C4-2B (cell line): ENCODE measurements at regions not wholly inside any gene's neighbourhood (a gene's known extent, or its start where the extent isn't known, plus 50 kb on each side); places are given as distances from the start of the nearest gene placed in this dataset.

Experiments used
- H3K27ac ChIP-seq: fragments of 450-650 bp; 2 replicates; pipeline ENCODE4 v1.5.1; 2017
- ZFX ChIP-seq: fragments of 450-650 bp; IDR thresholded peaks from 2 replicates; pipeline ENCODE4 v1.6.1; 2017
- TF ChIP-seq, protein P1 (sequence below): fragments of 450-650 bp; conservative IDR thresholded peaks from 2 replicates; pipeline ENCODE4 v1.5.1; 2017; ENCODE audit warnings: mild to moderate bottlenecking

DNA sequence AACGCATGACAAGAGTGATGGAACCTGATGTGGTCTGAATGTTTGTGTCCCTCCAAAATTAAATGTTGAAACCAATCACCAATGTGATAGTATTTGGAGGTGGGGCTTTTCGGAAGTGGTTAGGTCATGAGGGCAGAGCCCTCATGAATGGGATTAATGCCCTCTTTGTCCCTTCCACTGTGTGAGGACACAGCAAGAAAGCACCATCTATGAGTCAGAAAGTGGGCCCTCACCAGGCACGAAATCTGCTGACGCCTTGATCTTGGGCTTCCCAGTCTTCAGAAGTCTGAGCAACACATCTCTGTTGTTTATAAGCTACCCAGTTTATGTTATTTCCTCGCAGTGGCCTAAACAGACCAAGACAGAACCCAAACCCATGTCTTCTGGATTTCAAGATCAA lies 244.0 kb upstream of the JAG1 start:
- TF ChIP-seq, protein P1, sequence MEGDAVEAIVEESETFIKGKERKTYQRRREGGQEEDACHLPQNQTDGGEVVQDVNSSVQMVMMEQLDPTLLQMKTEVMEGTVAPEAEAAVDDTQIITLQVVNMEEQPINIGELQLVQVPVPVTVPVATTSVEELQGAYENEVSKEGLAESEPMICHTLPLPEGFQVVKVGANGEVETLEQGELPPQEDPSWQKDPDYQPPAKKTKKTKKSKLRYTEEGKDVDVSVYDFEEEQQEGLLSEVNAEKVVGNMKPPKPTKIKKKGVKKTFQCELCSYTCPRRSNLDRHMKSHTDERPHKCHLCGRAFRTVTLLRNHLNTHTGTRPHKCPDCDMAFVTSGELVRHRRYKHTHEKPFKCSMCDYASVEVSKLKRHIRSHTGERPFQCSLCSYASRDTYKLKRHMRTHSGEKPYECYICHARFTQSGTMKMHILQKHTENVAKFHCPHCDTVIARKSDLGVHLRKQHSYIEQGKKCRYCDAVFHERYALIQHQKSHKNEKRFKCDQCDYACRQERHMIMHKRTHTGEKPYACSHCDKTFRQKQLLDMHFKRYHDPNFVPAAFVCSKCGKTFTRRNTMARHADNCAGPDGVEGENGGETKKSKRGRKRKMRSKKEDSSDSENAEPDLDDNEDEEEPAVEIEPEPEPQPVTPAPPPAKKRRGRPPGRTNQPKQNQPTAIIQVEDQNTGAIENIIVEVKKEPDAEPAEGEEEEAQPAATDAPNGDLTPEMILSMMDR, result no peak
- no peak for TF ChIP-seq ZFX

DNA sequence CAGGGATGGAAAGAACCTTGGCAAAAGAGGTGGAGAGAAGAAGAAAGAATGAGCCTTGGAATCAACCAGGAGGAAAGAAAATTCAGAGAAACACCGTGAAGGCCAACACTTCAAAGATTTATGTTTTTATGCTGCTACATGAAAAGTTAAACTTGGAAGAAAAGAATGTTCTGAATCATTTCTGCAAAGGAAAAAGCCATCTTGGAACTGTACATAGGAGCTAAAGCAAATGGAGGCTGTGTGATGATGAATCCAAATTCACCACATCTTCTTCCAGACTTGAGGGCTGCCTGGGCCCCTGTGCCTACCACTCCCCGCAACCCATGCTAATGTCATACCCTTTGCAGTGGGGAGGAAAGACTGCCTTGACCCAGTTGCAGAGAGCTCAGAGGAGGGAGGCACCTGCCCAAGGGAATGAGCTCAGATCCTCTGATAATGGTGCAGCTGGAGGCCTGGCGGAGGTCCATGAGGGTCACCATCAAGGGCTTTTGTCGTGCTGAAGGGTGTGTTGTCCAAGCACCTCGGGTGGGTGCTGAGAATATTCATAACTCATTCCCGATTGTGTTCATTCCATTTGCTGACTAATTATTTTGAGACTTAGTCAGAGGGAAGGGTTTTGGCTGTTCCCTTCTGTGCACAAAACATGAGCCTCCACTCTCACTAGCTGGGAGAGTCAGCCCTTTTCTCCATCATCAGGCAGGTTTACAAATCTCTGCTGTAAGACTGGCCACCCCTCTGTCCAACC lies 245.8 kb upstream of the JAG1 start:
- H3K27ac ChIP-seq, result no peak overlapping the region
- TF ChIP-seq, protein P1, result no peak
- TF ChIP-seq ZFX, result no peak

More for the DNA sequence above, 244.0 kb upstream of the JAG1 start:
- H3K27ac ChIP-seq, result no peak overlapping the region

DNA sequence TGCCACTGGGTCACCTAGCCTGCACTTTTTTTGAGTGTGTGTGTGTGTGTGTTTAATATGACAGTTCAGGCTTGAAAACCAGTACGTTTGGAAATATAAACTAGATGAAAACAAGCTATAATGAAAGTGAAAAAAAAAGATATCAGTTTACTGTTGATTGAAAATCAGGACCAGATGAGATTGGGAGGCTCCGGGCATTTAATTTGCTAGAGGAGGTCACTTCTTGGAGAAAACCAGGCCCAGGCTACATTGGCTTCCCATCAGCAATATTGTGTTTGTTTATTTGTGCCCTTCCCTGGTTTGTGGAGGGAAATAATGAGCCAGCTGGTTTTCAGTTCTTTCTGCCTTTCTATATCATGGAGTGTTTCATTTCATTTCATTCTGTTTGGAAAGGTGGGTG lies 246.6 kb upstream of the JAG1 start:
- H3K27ac ChIP-seq, result no peak overlapping the region
- no peak for TF ChIP-seq ZFX
- TF ChIP-seq, protein P1, result no peak

DNA sequence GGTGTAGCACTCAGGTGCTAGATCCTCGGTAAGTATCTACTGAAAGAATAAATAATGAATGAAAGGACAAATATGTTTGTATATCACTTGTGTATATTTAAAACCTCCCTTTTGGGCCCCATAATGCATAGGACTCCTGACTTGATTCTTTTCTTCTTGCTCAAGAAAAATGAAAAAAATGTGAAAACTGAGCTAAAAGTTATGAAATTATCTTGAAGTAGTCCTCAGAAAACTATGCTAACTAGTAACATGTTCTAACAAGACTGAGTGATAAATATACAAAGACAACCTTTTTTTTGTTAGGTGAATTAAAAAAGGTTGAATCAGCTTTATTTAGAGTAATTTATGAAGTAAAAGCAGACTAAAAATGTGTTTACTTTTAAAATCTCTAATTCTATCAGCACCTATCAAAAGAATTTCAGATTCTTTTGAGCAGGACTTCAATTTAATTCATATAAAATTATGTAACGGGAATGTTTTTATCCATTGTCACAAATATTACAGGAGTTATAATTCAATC lies 247.8 kb upstream of the JAG1 start:
- no peak overlapping the region for H3K27ac ChIP-seq
- TF ChIP-seq ZFX, result no peak
- TF ChIP-seq, protein P1, result no peak

DNA sequence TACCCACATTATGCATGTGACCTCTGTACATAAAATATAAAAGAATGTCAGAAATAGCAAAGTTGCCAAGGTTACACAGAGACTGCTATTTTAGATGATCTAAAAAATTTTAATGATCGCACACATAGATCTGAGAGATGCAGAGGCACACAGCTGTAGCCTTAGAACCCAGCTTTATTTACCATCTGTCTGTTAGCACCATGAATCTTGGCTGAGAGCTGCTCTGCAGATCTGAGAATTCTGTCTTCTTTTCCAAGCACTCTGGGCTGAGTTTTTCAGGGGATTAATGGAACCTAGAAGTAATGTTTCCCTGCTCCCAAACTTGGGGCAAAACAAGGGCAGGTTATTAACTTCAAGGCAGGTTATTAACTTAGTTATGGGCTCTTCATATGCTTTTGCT lies 248.7 kb upstream of the JAG1 start:
- TF ChIP-seq ZFX, result no peak
- TF ChIP-seq, protein P1, result no peak
- H3K27ac ChIP-seq, result no peak overlapping the region

DNA sequence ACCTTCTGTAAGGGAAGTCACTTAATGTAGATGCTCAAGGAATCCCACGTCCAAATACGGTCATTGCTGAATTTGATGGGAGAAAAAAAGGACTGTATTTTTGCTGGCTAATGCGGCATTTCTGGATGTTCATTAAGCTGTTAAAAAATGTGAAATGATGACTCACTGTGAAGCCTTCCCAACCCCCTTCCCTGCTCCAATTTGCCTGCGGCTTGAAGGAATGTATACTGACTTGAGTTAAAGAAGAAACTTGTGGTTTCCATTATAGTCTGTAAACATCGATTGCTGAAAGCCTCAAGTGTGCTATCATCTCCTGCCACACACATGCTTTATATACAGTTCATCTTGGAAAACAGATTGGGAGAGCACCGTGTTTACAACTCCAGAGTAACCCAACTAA lies 249.1 kb upstream of the JAG1 start:
- no peak overlapping the region for H3K27ac ChIP-seq
- TF ChIP-seq, protein P1, result no peak
- no peak for TF ChIP-seq ZFX

DNA sequence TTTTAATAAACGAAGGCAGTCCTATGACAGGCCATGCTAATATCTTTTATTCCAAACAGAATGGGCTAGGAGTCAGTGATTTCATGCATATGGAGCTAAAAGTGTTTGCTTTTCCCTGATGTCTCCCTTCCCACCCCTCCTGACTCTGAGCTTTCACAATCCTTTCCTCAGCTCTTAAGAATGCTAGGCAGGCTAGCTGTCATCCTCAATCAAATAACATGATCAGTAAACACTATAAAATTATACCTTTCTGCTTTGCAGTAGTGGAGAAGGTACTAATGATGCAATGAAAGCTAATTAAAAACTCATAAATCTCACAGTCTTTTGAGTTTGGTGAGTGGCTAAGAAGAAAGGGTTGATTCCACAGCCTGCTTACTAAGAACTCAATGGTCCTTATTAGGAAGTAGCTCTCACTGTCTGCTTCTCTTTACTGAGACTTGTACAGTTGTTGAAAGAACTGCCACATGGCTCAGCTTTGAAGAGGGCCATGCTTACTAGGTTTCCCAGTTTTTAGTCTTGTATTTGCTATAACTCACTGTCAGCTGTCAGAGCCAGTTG lies 250.9 kb upstream of the JAG1 start:
- no peak overlapping the region for H3K27ac ChIP-seq
- TF ChIP-seq, protein P1, result no peak
- TF ChIP-seq ZFX, result no peak
